Naive thymus-derived CD8-positive, alpha-beta T cell (primary cell): ENCODE measurements at regions not wholly inside any gene's neighbourhood (a gene's known extent, or its start where the extent isn't known, plus 50 kb on each side); places are given as distances from the start of the nearest gene placed in this dataset.

Source experiments
- ATAC-seq, 2 donors: fragments of 150-1000 bp; cut with Tn5 transposase in 1 of 2; sonication (Bioruptor Pico), chemical (Tn5 transposase) in 1 of 2; 1 replicate in 1 of 2; 2 replicates in 1 of 2; pipeline ENCODE4 v1.10.0; 2021; ENCODE audit warnings: mild to moderate bottlenecking in 2 of 2, moderate library complexity in 2 of 2
- POLR2A ChIA-PET: fragments of 350-600 bp; sonication (Branson Sonifier 250); formaldehyde crosslinking; loops from one replicate; lab custom pipeline; 2021; ENCODE audit warnings: antibody characterized with exemption; lab: Charles Lee
- DNase-seq, 10 donors: peaks; one replicate each; pipeline versions ENCODE4 v3.0.0 to v3.0.0-alpha.2; 2020 to 2022
- H3K27ac Mint-ChIP-seq, 10 donors: one replicate each; pipeline ENCODE4 v1.8.0; 2020 to 2022; ENCODE audit warnings: mild to moderate bottlenecking in 10 of 10, mixed read lengths in 10 of 10, moderate library complexity in 4 of 10, inconsistent platforms in 1 of 10
- H3K27me3 Mint-ChIP-seq, 5 donors: one replicate each; pipeline ENCODE4 v1.8.0; 2021 to 2022; ENCODE audit warnings: mixed read lengths in 5 of 5
- H3K36me3 Mint-ChIP-seq, 3 donors: one replicate each; pipeline ENCODE4 v1.8.0; 2020 to 2022; ENCODE audit warnings: mixed read lengths in 3 of 3, mild to moderate bottlenecking in 2 of 3, inconsistent platforms in 1 of 3
- H3K4me1 Mint-ChIP-seq, 4 donors: one replicate each; pipeline ENCODE4 v1.8.0; 2021 to 2022; ENCODE audit warnings: mixed read lengths in 4 of 4
- H3K4me3 Mint-ChIP-seq, 10 donors: one replicate each; pipeline ENCODE4 v1.8.0; 2020 to 2022; ENCODE audit warnings: mild to moderate bottlenecking in 10 of 10, mixed read lengths in 10 of 10, moderate library complexity in 6 of 10, inconsistent platforms in 1 of 10
- H3K9me3 Mint-ChIP-seq, 9 donors: one replicate each; pipeline ENCODE4 v1.8.0; 2020 to 2022; ENCODE audit warnings: mixed read lengths in 9 of 9, mild to moderate bottlenecking in 3 of 9, inconsistent platforms in 1 of 9, moderate library complexity in 1 of 9

- Mint-ChIP-seq H3K9me3 (no peaks in the 10 kb centered on the region), H3K4me1 (peaks cover 0 to 3% (median under 1%) of the 10 kb centered on the region in 4 donors), H3K27ac (no peak overlapping the region), H3K4me3 (no peak overlapping the region), H3K36me3 (no peaks in the 10 kb centered on the region), H3K27me3 (peaks cover 7 to 42% (median 21%) of the 10 kb centered on the region in 5 donors)
- ATAC-seq (no peak), DNase-seq (peak in 1 of 10 donors; percentile 41)
- POLR2A ChIA-PET = no interaction called here
Observed at GRCh38 chr1:3978990-3979325, 78.9 kb upstream of the C1orf174 start.

DNA sequence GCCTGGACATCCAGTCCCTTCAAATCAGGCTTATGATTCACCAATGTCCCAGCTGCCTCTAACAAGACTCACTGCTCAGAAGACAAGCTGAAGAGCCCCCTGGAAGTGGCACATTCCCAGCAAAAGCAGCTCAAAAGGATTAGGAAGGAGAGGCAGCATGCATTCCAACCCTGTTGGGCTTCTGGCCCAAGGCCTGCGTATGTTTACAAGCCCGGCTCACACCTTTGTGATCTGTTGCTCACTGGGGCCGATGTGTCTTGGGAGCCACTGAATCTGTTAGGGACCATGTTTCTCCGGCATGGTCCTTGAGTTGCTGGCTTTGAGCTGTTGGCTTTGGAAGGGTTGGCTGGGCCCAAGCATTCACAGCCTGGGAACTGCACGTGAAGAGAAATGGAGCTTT lies 81.2 kb upstream of the C1orf174 start:
- Mint-ChIP-seq H3K27ac (no peak overlapping the region), H3K4me1 (peaks cover 0 to 1% (median under 1%) of the 10 kb centered on the region in 4 donors), H3K9me3 (no peaks in the 10 kb centered on the region), H3K27me3 (peaks cover 5 to 30% (median 19%) of the 10 kb centered on the region in 5 donors), H3K36me3 (no peaks in the 10 kb centered on the region), H3K4me3 (no peak overlapping the region)
- DNase-seq (peak in 1 of 10 donors; percentile 16), ATAC-seq (no peak)
- POLR2A ChIA-PET = no interaction called here

DNA sequence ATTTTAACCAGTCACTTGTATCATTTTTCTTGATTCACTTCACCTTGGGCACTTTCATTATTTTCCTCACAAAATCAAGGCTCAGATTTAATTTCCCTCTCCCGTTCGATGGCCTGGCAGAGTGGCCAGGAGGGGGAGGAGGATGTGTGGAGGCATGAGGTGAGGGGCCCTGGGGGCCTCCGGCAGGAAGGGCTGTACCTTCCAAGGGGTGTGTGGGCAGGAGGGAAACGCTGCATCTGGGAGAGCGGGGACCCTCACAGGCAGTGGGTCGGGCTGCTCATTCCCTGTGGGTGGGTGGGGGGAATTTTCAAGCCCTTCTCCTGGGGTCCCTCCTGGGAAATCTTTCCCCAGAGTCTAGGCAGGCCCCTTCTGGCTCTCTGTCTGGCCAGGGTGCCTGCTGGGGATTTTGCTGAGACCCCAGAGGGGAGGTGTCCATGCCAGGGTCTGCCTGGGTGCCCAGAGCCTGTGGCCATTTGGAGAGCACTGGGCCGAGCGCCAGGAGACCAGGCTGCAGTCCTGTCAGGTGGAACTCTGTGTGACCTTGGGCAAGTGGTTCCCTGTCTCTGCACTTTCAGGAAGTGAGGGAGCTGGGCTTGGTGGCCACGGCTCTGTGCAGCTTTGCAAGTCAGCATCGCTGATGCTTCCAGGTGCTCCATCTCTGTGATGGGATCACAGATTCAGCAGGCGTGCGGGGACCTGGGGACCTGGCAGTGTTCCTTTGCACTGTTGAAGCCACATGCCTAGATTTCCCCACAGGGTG lies 81.9 kb upstream of the C1orf174 start:
- Mint-ChIP-seq H3K27ac (no peak overlapping the region), H3K9me3 (no peaks in the 10 kb centered on the region), H3K27me3 (peaks cover 5 to 23% (median 15%) of the 10 kb centered on the region in 5 donors), H3K36me3 (no peaks in the 10 kb centered on the region), H3K4me1 (peaks cover 0 to 1% (median under 1%) of the 10 kb centered on the region in 4 donors), H3K4me3 (no peak overlapping the region)
- ATAC-seq (no peak), DNase-seq (peak in 1 of 10 donors; percentile 61)
- POLR2A ChIA-PET = no interaction called here

DNA sequence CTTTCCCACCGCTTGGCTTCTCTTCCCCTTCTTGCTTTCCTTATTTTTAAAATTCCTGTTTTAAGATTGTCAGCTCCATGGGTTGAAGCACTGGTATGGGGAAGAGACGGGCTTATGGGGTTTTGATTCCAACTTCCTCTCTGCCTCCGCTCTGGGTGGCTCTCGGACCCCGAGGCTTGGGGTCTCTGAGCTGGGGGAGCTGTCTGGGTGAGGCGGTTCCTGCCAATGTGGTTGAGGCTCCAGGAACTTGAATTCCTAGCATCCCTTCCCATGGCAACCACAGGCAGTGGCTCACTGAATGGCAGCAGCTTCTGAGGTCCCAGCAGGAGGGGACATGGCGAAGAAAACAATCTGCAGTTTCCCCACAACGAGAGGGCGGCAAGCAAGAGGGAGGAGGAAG lies 83.1 kb upstream of the C1orf174 start:
- H3K27ac Mint-ChIP-seq = no peak overlapping the region
- H3K27me3 Mint-ChIP-seq = peaks cover 5 to 16% (median 8%) of the 10 kb centered on the region in 5 donors
- peaks cover 0 to 1% (median under 1%) of the 10 kb centered on the region in 4 donors for H3K4me1 Mint-ChIP-seq
- H3K36me3 Mint-ChIP-seq = no peaks in the 10 kb centered on the region
- ATAC-seq = no peak
- no peaks in the 10 kb centered on the region for H3K9me3 Mint-ChIP-seq
- POLR2A ChIA-PET = no interaction called here
- no peak for DNase-seq
- H3K4me3 Mint-ChIP-seq = no peak overlapping the region

GRCh38 chr1:3984586-3984985 lies 84.5 kb upstream of the C1orf174 start:
- peaks cover 0 to 1% (median under 1%) of the 10 kb centered on the region in 4 donors for H3K4me1 Mint-ChIP-seq
- POLR2A ChIA-PET = no interaction called here
- no peak overlapping the region for H3K4me3 Mint-ChIP-seq
- no peaks in the 10 kb centered on the region for H3K36me3 Mint-ChIP-seq
- DNase-seq = no peak
- peaks cover 8 to 16% (median 11%) of the 10 kb centered on the region in 5 donors for H3K27me3 Mint-ChIP-seq
- H3K27ac Mint-ChIP-seq = peak overlapping the region in 1 of 10 donors; percentile 84
- no peaks in the 10 kb centered on the region for H3K9me3 Mint-ChIP-seq
- no peak for ATAC-seq

DNA sequence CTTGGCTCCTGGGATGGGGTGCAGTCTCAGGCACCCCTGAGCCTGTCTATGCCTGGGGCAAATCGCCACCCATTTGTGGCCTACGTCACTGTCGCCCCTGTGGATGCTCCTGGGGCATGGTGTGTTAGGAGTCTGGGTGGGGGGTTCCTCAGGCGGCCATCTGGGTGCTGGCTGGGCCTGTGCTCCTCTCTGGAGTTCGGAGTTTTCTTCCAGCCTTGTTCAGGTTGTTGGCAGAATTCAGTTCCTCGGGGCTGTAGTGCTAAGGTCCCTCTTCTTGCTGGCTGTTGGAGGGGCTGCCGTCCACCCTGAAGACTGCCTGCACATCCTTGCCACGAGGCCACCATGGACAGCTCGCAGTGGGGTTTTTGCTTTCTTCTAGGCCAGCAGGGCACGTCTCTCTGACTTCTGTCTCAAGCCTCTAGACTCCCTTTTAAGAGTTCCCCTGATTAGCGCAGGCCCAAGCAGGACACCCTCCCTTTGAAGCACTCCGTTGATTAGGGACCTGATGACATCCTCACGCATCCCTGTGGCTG lies 86.7 kb upstream of the C1orf174 start:
- Mint-ChIP-seq H3K4me1 (peaks cover 0 to 1% (median 0%) of the 10 kb centered on the region in 4 donors), H3K27ac (no peak overlapping the region), H3K9me3 (peaks cover 0 to 2% (median 0%) of the 10 kb centered on the region in 9 donors), H3K4me3 (no peak overlapping the region), H3K27me3 (peaks cover 6 to 22% (median 10%) of the 10 kb centered on the region in 5 donors), H3K36me3 (no peaks in the 10 kb centered on the region)
- POLR2A ChIA-PET = no interaction called here
- DNase-seq (no peak), ATAC-seq (no peak)

DNA sequence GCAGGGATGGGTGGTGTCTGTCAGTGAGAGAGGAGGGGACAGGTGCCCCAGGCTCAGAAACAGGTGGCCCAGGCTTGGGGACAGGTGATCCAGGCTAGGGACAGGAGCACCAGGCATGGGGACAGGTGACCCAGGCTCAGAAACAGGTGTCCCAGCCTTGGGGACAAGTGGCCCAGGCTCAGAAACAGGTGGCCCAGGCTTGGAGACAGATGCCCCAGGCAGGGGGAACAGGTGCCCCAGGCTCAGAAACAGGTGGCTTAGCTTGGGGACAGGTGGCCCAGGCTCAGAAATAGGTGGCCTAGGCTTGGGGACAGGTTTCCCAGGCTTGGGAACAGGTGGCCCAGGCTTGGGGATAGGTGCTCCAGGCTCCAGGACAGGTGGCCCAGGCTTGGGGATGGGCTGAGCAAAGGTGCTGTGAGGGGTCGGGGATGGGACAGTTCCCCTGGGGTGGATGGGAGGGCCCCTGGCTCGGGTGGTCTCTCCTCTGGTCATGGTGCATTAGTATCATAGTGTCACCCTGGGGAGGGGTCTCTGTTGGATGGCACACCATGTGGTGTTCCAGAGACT lies 87.7 kb upstream of the C1orf174 start:
- no peak overlapping the region for H3K27ac Mint-ChIP-seq
- no peak overlapping the region for H3K4me3 Mint-ChIP-seq
- H3K36me3 Mint-ChIP-seq = no peaks in the 10 kb centered on the region
- H3K9me3 Mint-ChIP-seq = peaks cover 0 to 11% (median 0%) of the 10 kb centered on the region in 9 donors
- DNase-seq = no peak
- POLR2A ChIA-PET = no interaction called here
- peaks cover 7 to 24% (median 13%) of the 10 kb centered on the region in 5 donors for H3K27me3 Mint-ChIP-seq
- no peaks in the 10 kb centered on the region for H3K4me1 Mint-ChIP-seq
- no peak for ATAC-seq

- no peak overlapping the region for H3K4me3 Mint-ChIP-seq
- no peak for DNase-seq
- POLR2A ChIA-PET = no interaction called here
- no peak for ATAC-seq
- H3K4me1 Mint-ChIP-seq = no peaks in the 10 kb centered on the region
- no peak overlapping the region for H3K27ac Mint-ChIP-seq
- peaks cover 0 to 11% (median 0%) of the 10 kb centered on the region in 9 donors for H3K9me3 Mint-ChIP-seq
- H3K36me3 Mint-ChIP-seq = no peaks in the 10 kb centered on the region
- H3K27me3 Mint-ChIP-seq = peaks cover 7 to 18% (median 10%) of the 10 kb centered on the region in 5 donors
Observed at GRCh38 chr1:3988431-3988830, 88.4 kb upstream of the C1orf174 start.

DNA sequence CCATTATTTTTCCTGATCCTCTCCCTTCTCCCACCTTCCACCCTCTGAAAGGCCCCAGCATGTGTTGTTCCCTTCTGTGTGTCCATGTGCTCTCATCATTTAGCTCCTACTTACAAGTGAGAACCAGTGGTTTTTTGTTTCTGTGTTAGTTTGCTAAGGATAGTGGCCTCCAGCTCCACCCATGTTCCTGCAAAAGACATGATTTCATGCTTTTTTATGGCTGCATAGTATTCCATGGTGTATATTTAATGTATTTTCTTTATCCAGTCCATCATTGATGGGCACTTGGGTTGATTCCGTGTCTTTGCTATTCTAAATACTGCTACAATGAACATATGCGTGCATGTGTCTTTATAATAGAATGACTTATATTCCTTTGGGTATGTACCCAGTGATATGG lies 89.4 kb upstream of the C1orf174 start:
- Mint-ChIP-seq H3K9me3 (peaks cover 0 to 11% (median 0%) of the 10 kb centered on the region in 9 donors), H3K4me3 (no peak overlapping the region), H3K27me3 (peaks cover 7 to 16% (median 10%) of the 10 kb centered on the region in 5 donors), H3K27ac (peak overlapping the region in 1 of 10 donors; percentile 36), H3K4me1 (no peaks in the 10 kb centered on the region), H3K36me3 (no peaks in the 10 kb centered on the region)
- DNase-seq (no peak), ATAC-seq (no peak)
- POLR2A ChIA-PET = no interaction called here

DNA sequence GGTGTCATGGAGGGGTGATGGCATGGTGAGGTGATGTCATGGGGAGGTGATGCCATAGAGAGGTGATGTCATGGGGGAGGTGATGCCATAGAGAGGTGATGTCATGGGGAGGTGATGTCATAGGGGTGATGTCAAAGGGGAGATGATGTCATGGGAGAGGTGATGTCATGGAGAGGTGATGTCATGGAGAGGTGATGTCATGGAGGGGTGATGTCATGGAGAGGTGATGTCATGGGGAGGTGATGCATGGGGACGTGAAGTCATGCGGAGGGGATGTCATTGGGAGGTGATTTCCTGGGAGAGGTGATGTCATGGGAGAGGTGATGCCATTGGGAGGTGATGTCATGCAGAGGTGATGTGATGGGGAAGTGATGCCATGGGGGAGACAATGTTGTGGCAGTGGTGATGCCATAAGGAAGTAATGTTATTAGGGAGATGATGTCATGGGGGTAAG lies 92.1 kb upstream of the C1orf174 start:
- H3K4me1 Mint-ChIP-seq = no peaks in the 10 kb centered on the region
- no peak overlapping the region for H3K4me3 Mint-ChIP-seq
- ATAC-seq (no peak), DNase-seq (no peak)
- peak overlapping the region in 2 of 10 donors; percentile 45 to 56 for H3K27ac Mint-ChIP-seq
- H3K9me3 Mint-ChIP-seq = peaks cover 0 to 11% (median 0%) of the 10 kb centered on the region in 9 donors
- H3K27me3 Mint-ChIP-seq = peaks cover 11 to 28% (median 17%) of the 10 kb centered on the region in 5 donors
- H3K36me3 Mint-ChIP-seq = no peaks in the 10 kb centered on the region
- POLR2A ChIA-PET = no interaction called here

GRCh38 chr1:3992746-3993145 lies 92.7 kb upstream of the C1orf174 start:
- POLR2A ChIA-PET = no interaction called here
- H3K27ac Mint-ChIP-seq = peak overlapping the region in 1 of 10 donors; percentile 56
- peaks cover 0 to 11% (median 0%) of the 10 kb centered on the region in 9 donors for H3K9me3 Mint-ChIP-seq
- no peaks in the 10 kb centered on the region for H3K4me1 Mint-ChIP-seq
- ATAC-seq (no peak), DNase-seq (no peak)
- H3K27me3 Mint-ChIP-seq = peaks cover 11 to 30% (median 18%) of the 10 kb centered on the region in 5 donors
- no peaks in the 10 kb centered on the region for H3K36me3 Mint-ChIP-seq
- H3K4me3 Mint-ChIP-seq = no peak overlapping the region

- Mint-ChIP-seq H3K4me3 (no peak overlapping the region), H3K27me3 (peaks cover 17 to 35% (median 26%) of the 10 kb centered on the region in 5 donors), H3K4me1 (no peaks in the 10 kb centered on the region), H3K27ac (no peak overlapping the region), H3K36me3 (no peaks in the 10 kb centered on the region), H3K9me3 (peaks cover 0 to 11% (median 0%) of the 10 kb centered on the region in 9 donors)
- DNase-seq (no peak), ATAC-seq (no peak)
- POLR2A ChIA-PET = no interaction called here
Observed at GRCh38 chr1:3993619-3994375, 93.7 kb upstream of the C1orf174 start.
